CD4-positive, alpha-beta T cell treated with Interferon alpha-2 for 1 hour (primary cell): ENCODE measurements at regions not wholly inside any gene's neighbourhood (a gene's known extent, or its start where the extent isn't known, plus 50 kb on each side); places are given as distances from the start of the nearest gene placed in this dataset.
"Not testable (repeated sequence)": the region's sequence is repeated elsewhere in the genome, so short reads cannot be mapped to it uniquely, and the experiment has no call there.

Experiments
- DNase-seq, 2 donors: peaks; one replicate each; pipeline ENCODE4 v3.0.0-alpha.2; 2020 to 2022

GRCh38 chr7:106522696-106523095 is 138.3 kb downstream of the CCDC71L start:
- no peak for DNase-seq

- DNase-seq: no peak
These were observed 139.4 kb downstream of the CCDC71L start for GRCh38 chr7:106521541-106521940.

DNA sequence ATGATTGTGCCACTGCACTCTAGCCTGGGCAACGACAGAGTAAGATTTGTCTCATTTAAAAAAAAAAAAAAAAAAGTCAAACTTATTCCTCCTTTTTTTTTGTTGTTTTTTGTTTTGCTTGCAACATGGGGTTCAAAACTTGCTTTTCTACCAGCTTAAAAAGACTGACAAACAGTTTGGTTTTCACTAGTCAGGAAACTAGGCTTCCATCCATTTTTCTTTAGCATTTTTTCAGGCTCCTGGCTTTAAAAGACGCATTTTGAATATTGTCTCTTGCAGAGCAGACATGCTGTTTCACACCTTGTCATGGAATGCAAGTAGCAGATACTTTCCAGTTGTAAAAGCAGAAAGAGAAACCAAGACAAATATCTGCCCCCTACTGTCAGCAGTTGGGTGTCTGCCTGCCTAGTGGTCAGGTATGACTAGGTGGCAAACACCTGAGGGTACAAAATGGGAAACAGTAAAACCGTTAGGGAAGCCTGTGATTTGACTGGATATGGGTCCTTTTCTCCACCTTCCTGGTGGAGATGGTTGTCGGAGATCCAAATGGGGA is 139.9 kb downstream of the CCDC71L start:
- no peak for DNase-seq

- no peak for DNase-seq
These were observed 142.0 kb downstream of the CCDC71L start for GRCh38 chr7:106518967-106519366.

- DNase-seq: no peak
These were observed 142.7 kb downstream of the CCDC71L start for GRCh38 chr7:106518239-106518638.

- no peak for DNase-seq
These were observed 143.4 kb downstream of the CCDC71L start for GRCh38 chr7:106517508-106517907.

- DNase-seq: no peak
These were observed 145.6 kb downstream of the CCDC71L start for GRCh38 chr7:106515321-106515720.

DNA sequence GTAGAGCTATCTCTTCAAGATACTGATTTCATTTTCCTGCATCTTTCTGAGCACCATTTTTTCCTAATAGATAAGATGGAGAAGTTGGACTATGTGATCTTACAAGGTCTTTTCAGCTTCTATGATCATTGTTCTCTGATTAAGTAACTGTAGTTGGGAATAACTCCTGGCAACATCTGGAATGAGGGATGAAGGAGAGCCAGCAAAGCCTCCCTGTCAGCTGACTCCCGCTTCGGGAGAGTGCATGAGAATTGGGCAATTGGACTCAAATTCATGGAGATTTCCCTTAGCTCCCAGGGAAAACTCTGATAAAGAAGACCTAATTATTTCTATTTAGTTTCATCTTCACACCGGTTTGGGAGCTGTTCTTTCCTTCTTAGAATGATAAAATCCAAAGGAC is 146.1 kb downstream of the CCDC71L start:
- DNase-seq: no peak

DNA sequence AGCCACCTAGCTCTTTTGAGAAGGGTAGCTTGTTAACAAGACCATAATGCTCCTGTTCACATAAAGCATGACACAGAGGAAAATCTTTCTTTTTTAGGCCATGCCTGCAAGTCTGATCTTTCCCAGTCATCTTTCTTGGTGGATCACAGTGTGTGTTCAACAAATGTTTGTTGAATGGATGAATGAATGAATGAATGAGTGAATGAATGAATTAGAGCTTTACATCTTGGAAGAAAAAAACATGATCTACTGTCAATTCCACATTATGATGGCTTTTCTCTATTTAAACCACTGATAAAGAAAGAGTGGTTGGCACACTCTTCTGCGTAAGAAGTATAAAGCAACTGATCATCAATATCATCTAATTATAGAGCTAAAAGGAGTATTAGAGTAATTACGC is 148.7 kb downstream of the CCDC71L start:
- DNase-seq: no peak

GRCh38 chr7:106504645-106505044 is 156.3 kb downstream of the CCDC71L start:
- DNase-seq: no peak

GRCh38 chr7:106504207-106504606 is 156.8 kb downstream of the CCDC71L start:
- no peak for DNase-seq

DNA sequence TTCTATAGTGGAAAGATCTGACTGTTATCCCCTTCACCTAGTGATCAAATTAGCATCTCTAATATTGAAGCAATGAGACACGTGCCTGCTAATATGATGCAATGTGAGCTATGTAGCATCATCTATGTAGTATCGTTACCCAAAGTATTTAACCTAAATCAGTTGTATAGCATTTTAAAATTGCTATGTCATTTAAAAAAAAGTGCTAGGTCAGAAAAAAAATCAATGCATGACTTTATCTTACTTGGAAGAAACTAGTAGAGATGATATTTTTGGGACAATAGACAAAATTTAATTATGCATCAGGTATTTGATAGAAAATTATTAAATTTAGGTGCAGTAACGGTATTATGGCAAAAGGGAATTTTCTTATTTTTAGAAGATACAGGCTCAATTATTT is 157.3 kb downstream of the CCDC71L start:
- DNase-seq: no peak

DNA sequence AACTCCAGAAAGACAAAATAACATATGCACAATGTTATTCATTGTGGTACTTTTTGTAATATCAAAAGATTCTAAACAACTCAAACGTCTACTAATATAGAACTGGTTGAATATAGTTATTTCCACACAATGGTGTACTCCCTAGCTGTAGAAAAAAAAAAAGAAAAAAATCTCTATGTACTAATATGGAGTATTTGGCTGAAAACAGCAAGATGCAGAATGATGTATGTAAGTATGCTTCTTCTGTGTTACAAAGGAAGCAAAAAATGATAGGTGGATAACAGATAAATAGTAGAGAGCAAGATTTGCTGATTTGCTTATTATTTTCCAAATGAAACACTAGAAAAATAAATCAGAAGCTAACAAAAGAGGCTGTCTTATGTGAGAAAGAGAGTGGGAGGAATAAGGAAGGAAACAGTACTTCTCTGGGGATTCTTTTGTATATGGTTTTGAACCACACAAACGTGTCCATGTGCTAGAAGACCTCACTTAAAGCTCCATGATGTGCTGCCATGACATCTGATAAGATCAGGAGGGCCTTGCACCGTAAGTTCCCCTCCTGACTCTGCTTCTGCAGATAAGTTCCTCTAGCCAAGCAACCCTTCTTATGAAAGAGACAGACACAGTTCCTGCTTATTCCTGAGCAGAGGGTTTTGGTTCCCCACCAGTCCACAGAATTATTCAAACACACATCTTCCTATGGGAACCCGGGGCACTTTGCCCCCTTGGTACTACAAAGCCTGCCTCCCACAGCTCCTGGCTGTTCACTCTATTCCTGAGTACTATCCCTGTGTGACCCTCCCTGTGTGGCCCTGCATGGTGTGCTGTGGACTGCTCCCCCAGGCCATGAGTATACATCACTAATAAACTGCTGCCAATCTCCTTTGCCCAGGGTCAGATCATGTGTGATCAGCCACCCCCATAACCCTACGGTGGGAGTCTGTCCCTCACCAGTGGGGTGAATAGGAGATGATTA is 159.1 kb downstream of the CCDC71L start:
- DNase-seq: no peak

GRCh38 chr7:106499897-106500296 is 161.1 kb downstream of the CCDC71L start:
- no peak for DNase-seq

DNA sequence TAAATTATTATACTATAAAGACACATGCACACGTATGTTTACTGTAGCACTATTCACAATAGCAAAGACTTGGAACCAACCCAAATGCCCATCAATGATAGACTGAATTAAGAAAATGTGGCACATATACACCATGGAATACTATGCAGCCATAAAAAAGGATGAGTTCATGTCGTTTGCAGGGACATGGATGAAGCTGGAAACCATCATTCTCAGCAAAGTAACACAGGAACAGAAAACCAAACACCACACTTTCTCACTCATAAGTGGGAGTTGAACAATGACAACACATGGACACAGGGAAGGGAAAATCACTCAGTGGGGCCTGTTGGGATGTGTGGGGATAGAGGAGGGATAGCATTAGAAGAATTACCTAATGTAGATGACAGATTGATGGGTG is 163.0 kb downstream of the CCDC71L start:
- DNase-seq: not testable (repeated sequence)

- no peak for DNase-seq
These were observed 167.8 kb downstream of the CCDC71L start for GRCh38 chr7:106493041-106493731.

DNA sequence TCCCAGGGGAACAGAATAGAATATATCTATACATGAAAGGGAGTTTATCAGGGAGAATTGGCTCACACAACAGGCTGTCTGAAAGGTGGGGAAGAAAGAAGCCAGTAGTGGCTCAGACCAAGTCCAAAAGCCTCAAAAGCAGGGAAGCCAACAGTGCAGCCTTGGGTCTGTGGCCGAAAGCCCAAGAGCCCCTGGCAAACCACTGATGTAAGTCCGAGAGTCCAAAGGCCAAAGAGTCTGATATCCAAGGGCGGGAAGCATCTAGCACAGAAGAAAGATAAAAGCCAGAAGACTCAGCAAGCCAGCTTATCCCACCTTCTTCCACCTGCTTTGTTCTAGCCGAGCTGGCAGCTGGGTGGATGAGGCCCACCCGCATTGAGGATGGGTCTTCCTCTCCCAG is 172.5 kb downstream of the CCDC71L start:
- DNase-seq: no peak

DNA sequence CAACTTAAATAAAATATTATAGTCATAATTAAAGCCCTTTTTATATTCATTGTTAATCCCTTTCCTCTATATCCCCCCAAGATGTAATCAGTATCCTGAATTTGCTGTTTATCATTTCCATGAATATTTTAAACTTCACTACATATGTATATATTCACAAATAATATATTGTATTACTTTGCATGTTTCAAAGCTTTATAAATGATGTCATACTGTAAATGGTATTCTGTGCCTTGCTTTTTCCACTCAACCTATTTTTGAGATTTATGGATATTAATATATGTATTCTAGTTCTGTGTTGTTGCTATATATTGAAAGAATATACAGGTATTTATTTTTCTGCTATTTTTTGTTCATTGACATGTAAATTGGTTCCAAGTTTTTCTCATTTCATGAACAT is 173.1 kb downstream of the CCDC71L start:
- no peak for DNase-seq

DNA sequence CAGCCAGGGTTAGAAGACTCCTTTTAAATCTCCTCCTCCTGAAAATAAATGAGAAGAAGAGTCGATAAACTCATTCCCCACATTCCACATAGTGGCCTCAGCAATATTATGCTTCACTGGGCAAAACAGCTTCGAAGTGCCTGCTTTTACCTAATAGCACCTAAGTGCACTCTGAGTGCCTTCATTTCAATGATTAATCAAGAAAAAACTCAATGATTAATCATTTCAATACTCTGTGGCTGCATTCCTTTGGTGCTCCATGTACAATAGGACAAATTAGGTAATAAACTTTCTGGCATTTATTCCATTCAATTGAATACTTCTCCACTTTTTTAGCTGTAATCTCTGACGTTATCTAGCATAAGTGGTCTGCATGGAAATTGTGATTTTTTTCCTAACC is 174.6 kb downstream of the CCDC71L start:
- DNase-seq: no peak

GRCh38 chr7:106485919-106486318 is 175.0 kb downstream of the CCDC71L start:
- no peak for DNase-seq

DNA sequence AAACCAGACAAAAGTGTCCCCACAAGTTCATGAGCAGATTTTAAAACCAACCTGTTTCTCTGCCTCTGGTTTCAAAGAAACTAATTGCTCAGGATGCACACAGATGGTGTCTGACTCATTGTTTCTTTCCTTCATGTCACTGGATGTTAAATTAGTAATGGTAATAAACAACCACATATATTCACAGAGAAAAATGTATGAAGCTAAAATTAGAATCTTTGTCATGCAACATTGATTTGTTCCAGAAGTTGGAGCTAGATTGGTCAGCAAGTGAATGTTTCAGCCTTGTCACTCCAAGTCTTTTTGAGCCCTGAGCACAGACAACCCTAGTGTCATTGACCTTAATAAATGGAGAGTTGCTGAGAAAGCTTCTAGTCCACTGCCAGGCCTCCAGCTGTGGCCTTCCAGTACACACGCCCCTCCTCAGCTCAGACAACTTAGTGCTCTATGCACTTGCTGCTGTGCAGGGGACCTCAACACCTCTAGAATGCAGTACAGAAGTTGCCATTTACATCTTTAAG is 175.9 kb downstream of the CCDC71L start:
- no peak for DNase-seq

DNA sequence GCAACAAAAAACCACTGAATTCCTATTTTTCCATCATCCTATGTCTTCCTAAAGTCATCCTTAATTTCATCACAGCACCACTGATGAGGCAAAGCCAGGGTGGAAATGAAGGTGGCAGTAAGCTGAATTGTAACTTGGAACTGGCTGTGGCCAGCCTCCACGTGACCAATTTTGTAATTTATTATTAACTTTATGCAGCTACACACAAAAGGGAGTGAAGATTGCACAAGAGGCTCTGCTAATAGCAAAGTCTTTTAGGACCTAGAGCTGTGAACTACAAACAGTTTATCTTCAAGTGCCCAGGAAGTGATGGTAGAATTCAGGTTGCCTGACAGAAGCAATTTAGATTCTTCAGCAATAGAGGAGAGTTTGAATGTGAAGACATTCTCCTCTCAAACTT is 176.4 kb downstream of the CCDC71L start:
- no peak for DNase-seq

DNA sequence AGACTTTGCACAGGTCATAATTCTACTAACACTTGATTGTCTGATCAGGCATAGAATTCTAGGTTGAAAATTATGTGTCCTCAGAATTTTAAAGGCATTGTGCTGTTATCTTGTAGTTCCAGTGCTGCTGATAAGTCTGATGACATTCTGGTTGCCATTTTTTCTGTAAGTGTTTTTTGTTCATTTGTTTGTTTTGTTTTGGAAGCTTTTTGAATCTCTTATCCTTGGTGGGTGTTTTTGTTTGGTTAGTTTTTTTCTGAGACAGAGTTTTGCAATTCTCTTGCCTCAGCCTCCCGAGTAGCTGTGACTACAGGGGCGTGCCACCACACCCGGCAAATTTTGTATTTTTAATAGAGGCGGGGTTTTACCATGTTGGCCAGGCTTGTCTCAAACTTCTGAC is 178.9 kb downstream of the CCDC71L start:
- DNase-seq: no peak

DNA sequence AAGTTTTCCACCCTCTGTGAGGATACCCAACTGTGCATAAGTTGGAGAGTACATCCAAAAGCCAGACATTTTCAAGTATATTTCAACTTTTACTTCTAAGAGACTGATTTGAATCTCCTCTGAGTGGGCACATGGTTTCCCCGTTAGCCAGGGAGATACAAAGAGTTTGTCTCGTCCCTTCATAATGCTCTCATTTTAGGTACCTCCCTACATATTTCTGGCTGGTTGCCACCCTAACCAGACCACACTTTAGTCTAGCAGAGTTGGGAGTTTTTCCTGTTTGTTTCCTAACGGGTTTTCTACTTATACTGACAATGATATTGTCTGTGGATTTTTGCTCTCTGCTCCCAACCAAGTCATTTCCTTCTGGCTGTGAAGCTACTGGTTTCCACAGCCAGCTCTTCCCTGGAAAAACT is 180.3 kb downstream of the CCDC71L start:
- no peak for DNase-seq
